IMR-90 (cell line): ENCODE measurements at regions not wholly inside any gene's neighbourhood (a gene's known extent, or its start where the extent isn't known, plus 50 kb on each side); places are given as distances from the start of the nearest gene placed in this dataset.

Experiments used
- ATAC-seq: fragments of 200-7000 bp; cut with Tn5 transposase; 2 replicates; pipeline ENCODE4 v1.9.1; 2020; ENCODE audit warnings: low read depth, mild to moderate bottlenecking, moderate library complexity
- BruUV-seq: library from RNA; stranded (reverse); fragments of 400-500 nt; replicated peaks from 2 replicates; lab custom pipeline; 2021; lab: Mats Ljungman, UMichigan
- CTCF ChIA-PET: fragments of 300-600 bp; formaldehyde crosslinking; extraction: SDS; loops from one replicate; lab custom pipeline; 2021; ENCODE audit warnings: antibody characterized with exemption; lab: Yijun Ruan, JAX
- POLR2A ChIA-PET: fragments of 300-600 bp; sonication (Branson Sonifier 250); formaldehyde crosslinking; loops from one replicate; lab custom pipeline; 2022; ENCODE audit warnings: antibody characterized with exemption; ENCODE audit not compliant: unreplicated experiment; lab: Charles Lee
- DNase-seq: peaks from one replicate; pipeline ENCODE4 v3.0.0; 2013
- H2AFZ ChIP-seq: replicated peaks from 2 replicates; pipeline ENCODE3; 2013; ENCODE audit warnings: low read length, mild to moderate bottlenecking; ENCODE audit not compliant: poor library complexity
- H2AK5ac ChIP-seq: 2 replicates; pipeline ENCODE4 v1.6.1; 2013; ENCODE audit warnings: low read depth, low read length, inconsistent platforms
- H2AK9ac ChIP-seq: replicated peaks from 2 replicates; pipeline ENCODE3; 2013; ENCODE audit warnings: mild to moderate bottlenecking, low read depth, low read length, moderate library complexity; ENCODE audit not compliant: poor library complexity
- H2BK120ac ChIP-seq: 2 replicates; pipeline ENCODE4 v1.6.1; 2013; ENCODE audit warnings: low read depth, low read length, inconsistent platforms
- H2BK15ac ChIP-seq: 3 replicates; pipeline ENCODE4 v1.6.1; 2013; ENCODE audit warnings: low read depth, low read length, inconsistent platforms
- H2BK20ac ChIP-seq: 2 replicates; pipeline ENCODE4 v1.6.1; 2013; ENCODE audit warnings: low read depth, mild to moderate bottlenecking, inconsistent platforms, low read length, moderate library complexity
- H2BK5ac ChIP-seq: 2 replicates; pipeline ENCODE4 v1.6.1; 2013; ENCODE audit warnings: mild to moderate bottlenecking, low read depth, low read length, inconsistent platforms; ENCODE audit not compliant: poor library complexity, severe bottlenecking
- H3K14ac ChIP-seq: replicated peaks from 2 replicates; pipeline ENCODE4 v1.6.1; 2013; ENCODE audit warnings: low read depth, low read length, inconsistent platforms
- H3K18ac ChIP-seq: 2 replicates; pipeline ENCODE4 v1.6.1; 2013; ENCODE audit warnings: low read depth, low read length, control low read depth
- H3K23ac ChIP-seq: 2 replicates; pipeline ENCODE4 v1.6.1; 2013; ENCODE audit warnings: low read depth, low read length, inconsistent platforms
- H3K27ac ChIP-seq: 2 replicates; pipeline ENCODE4 v1.5.1; 2013; ENCODE audit warnings: mild to moderate bottlenecking, control low read depth, low read length; ENCODE audit not compliant: insufficient read depth
- H3K27me3 ChIP-seq: 2 replicates; pipeline ENCODE4 v1.6.1; 2013; ENCODE audit warnings: low read length; ENCODE audit not compliant: control insufficient read depth, insufficient read depth
- H3K36me3 ChIP-seq: 2 replicates; pipeline ENCODE4 v1.6.1; 2013; ENCODE audit warnings: low read length, mixed read lengths; ENCODE audit not compliant: control insufficient read depth, insufficient read depth
- H3K4ac ChIP-seq: 2 replicates; pipeline ENCODE4 v1.6.1; 2013; ENCODE audit warnings: low read depth, low read length, inconsistent platforms
- H3K4me1 ChIP-seq: 2 replicates; pipeline ENCODE4 v1.6.1; 2013; ENCODE audit warnings: low read length, mixed read lengths; ENCODE audit not compliant: control insufficient read depth, insufficient read depth
- H3K4me2 ChIP-seq: 2 replicates; pipeline ENCODE4 v1.6.1; 2013; ENCODE audit warnings: low read depth, mild to moderate bottlenecking, control low read depth, low read length, moderate library complexity
- H3K4me3 ChIP-seq: 2 replicates; pipeline ENCODE4 v1.5.1; 2013; ENCODE audit warnings: low read depth, mild to moderate bottlenecking, control low read depth, low read length, moderate library complexity; ENCODE audit not compliant: insufficient read depth
- H3K56ac ChIP-seq: 2 replicates; pipeline ENCODE4 v1.6.1; 2013; ENCODE audit warnings: low read length, inconsistent platforms; ENCODE audit not compliant: insufficient read depth; ENCODE audit errors: extremely low read depth
- H3K79me1 ChIP-seq, 2 experiments: 2 replicates each; pipeline ENCODE4 v1.6.1; 2013; ENCODE audit warnings: low read length in 2 of 2, inconsistent platforms in 1 of 2, low read depth in 1 of 2
- H3K9ac ChIP-seq: 2 replicates; pipeline ENCODE4 v1.6.1; 2013; ENCODE audit warnings: low read depth, low read length, control low read depth
- H3K9me1 ChIP-seq: 2 replicates; pipeline ENCODE4 v1.6.1; 2013; ENCODE audit warnings: low read length, inconsistent platforms; ENCODE audit not compliant: insufficient read depth
- H3K9me3 ChIP-seq: 2 replicates; pipeline ENCODE4 v1.6.1; 2013; ENCODE audit warnings: low read length; ENCODE audit not compliant: control insufficient read depth, insufficient read depth
- H4K20me1 ChIP-seq: 2 replicates; pipeline ENCODE4 v1.6.1; 2013; ENCODE audit warnings: low read length, inconsistent platforms; ENCODE audit not compliant: insufficient read depth
- H4K5ac ChIP-seq: 2 replicates; pipeline ENCODE4 v1.6.1; 2013; ENCODE audit warnings: mild to moderate bottlenecking, low read depth, low read length, control low read depth
- H4K8ac ChIP-seq, 2 experiments: 2 replicates each; pipeline ENCODE4 v1.6.1; 2013; ENCODE audit warnings: low read depth in 2 of 2, low read length in 2 of 2, control low read depth in 1 of 2, inconsistent platforms in 1 of 2
- H4K91ac ChIP-seq: 2 replicates; pipeline ENCODE4 v1.6.1; 2013; ENCODE audit warnings: low read depth, low read length, inconsistent platforms; ENCODE audit not compliant: insufficient read depth
- BHLHE40 ChIP-seq: fragments of 150-350 bp; IDR thresholded peaks from 2 replicates; pipeline ENCODE4 v1.6.1; 2016; ENCODE audit warnings: mild to moderate bottlenecking, low read depth, low read length
- MAFK ChIP-seq: IDR thresholded peaks from 2 replicates; pipeline ENCODE4 v1.6.1; 2012; ENCODE audit warnings: low read depth, low read length, improper control_type of control experiment
- MAZ ChIP-seq: IDR thresholded peaks from 2 replicates; pipeline ENCODE4 v1.6.1; 2012; ENCODE audit warnings: low read depth, mild to moderate bottlenecking, low read length, improper control_type of control experiment, moderate library complexity, borderline replicate concordance
- NFE2L2 ChIP-seq: fragments of 150-350 bp; IDR thresholded peaks from 2 replicates; pipeline ENCODE4 v1.6.1; 2016; ENCODE audit warnings: low read depth, mild to moderate bottlenecking, low read length
- POLR2A ChIP-seq: IDR thresholded peaks from 2 replicates; pipeline ENCODE4 v1.6.1; 2012; ENCODE audit warnings: mild to moderate bottlenecking, low read depth, low read length
- RAD21 ChIP-seq: IDR thresholded peaks from 2 replicates; pipeline ENCODE4 v1.6.1; 2012; ENCODE audit warnings: low read length, improper control_type of control experiment
- RCOR1 ChIP-seq: IDR thresholded peaks from 2 replicates; pipeline ENCODE4 v1.6.1; 2012; ENCODE audit warnings: mild to moderate bottlenecking, low read length, improper control_type of control experiment; ENCODE audit not compliant: insufficient replicate concordance
- SMC3 ChIP-seq: fragments of 150-350 bp; IDR thresholded peaks from 2 replicates; pipeline ENCODE4 v1.6.1; 2016; ENCODE audit warnings: low read depth, mild to moderate bottlenecking, antibody characterized with exemption, low read length, moderate library complexity
- WGBS, 2 experiments: methylation state at CpG; one replicate each; pipeline versions ENCODE4 v1.1.5 to v1.1.7; 2013; ENCODE audit warnings: missing lambda C conversion rate in 2 of 2; ENCODE audit not compliant: insufficient read length in 1 of 2; ENCODE audit errors: extremely low coverage in 2 of 2; 5-methylcytosine and 5-hydroxymethylcytosine counted together
- dilution Hi-C: fragments of 300-500 bp; cut with HindIII; formaldehyde crosslinking; loops from one replicate; pipeline ENCODE4 v1.14.3; 2018; ENCODE audit warnings: low sequenced_read_pairs; ENCODE audit not compliant: unreplicated experiment
- in situ Hi-C: fragments of 300-500 bp; cut with MboI; formaldehyde crosslinking; loops from 3 replicates; pipeline ENCODE4 v1.14.3; 2019; ENCODE audit warnings: low sequenced_read_pairs, inconsistent platforms, mixed read lengths
- intact Hi-C: fragments of 100-400 bp; cut with micrococcal nuclease; formaldehyde crosslinking; loops from 2 replicates; pipeline ENCODE4 v1.10.0; 2022
- TF ChIP-seq, protein P1 (sequence below): fragments of 150-350 bp; IDR thresholded peaks from 2 replicates; pipeline ENCODE4 v1.6.1; 2017; ENCODE audit warnings: mild to moderate bottlenecking, antibody characterized with exemption, low read length, low read depth
- TF ChIP-seq, protein P2 (sequence below): conservative IDR thresholded peaks from 2 replicates; pipeline ENCODE4 v1.5.1; 2012; ENCODE audit warnings: mild to moderate bottlenecking, low read depth, low read length, improper control_type of control experiment

DNA sequence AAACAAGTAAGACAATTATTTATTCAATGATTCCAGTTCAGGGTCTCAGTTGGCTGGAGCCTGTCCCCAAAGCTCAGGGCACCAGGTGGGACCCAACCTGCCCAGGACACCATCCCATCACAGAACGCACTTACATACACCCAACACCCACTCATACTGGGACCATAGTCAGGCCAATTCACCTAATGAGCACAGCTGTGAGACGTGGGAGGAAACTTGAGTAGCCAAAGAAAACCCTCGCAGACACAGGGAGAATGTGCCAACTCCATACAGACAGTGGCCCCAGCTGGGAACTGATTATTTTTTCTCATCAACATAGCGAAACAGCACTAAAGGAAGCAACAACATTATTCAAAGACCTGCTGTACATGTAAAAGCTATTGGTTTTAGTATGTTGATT lies 58.6 kb upstream of the DOK5 start:
- Histone ChIP-seq H3K9ac (no peak overlapping the region), H3K4ac (no peak overlapping the region), H3K36me3 (no peaks in the 10 kb centered on the region), H3K27me3 (no peaks in the 10 kb centered on the region), H4K91ac (no peak overlapping the region), H3K4me3 (no peak overlapping the region), H3K79me1 (no peaks in the 10 kb centered on the region), H3K4me1 (no peaks in the 10 kb centered on the region), H3K9me1 (no peaks in the 10 kb centered on the region), H4K20me1 (no peaks in the 10 kb centered on the region), H2AK5ac (no peak overlapping the region), H3K4me2 (no peak overlapping the region), H2BK5ac (no peak overlapping the region), H3K18ac (no peak overlapping the region), H2AFZ (no peak overlapping the region), H2BK15ac (no peak overlapping the region), H3K14ac (no peak overlapping the region), H4K8ac (no peak overlapping the region), H3K56ac (no peak overlapping the region), H3K23ac (no peak overlapping the region), H3K27ac (no peak overlapping the region), H3K9me3 (no peaks in the 10 kb centered on the region), H4K5ac (no peak overlapping the region), H2BK20ac (no peak overlapping the region), H2AK9ac (no peak overlapping the region), H2BK120ac (no peak overlapping the region)
- ChIA-PET POLR2A (no interaction called here), CTCF (interaction anchor here (0.5 kb wide), 1 partner anchor 279 kb away, joined by 4 read pairs; no protein-coding TSS in a partner anchor)
- in situ Hi-C loops, result no loop called here
- dilution Hi-C loops, result no loop called here
- TF ChIP-seq, protein P1, sequence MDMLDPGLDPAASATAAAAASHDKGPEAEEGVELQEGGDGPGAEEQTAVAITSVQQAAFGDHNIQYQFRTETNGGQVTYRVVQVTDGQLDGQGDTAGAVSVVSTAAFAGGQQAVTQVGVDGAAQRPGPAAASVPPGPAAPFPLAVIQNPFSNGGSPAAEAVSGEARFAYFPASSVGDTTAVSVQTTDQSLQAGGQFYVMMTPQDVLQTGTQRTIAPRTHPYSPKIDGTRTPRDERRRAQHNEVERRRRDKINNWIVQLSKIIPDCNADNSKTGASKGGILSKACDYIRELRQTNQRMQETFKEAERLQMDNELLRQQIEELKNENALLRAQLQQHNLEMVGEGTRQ, result no peak
- no peak for TF ChIP-seq BHLHE40
- no peak for TF ChIP-seq MAFK
- no peak for TF ChIP-seq POLR2A
- TF ChIP-seq RAD21, result no peak
- no peak for TF ChIP-seq NFE2L2
- TF ChIP-seq RCOR1, result no peak
- no peak for TF ChIP-seq SMC3
- TF ChIP-seq, protein P2, sequence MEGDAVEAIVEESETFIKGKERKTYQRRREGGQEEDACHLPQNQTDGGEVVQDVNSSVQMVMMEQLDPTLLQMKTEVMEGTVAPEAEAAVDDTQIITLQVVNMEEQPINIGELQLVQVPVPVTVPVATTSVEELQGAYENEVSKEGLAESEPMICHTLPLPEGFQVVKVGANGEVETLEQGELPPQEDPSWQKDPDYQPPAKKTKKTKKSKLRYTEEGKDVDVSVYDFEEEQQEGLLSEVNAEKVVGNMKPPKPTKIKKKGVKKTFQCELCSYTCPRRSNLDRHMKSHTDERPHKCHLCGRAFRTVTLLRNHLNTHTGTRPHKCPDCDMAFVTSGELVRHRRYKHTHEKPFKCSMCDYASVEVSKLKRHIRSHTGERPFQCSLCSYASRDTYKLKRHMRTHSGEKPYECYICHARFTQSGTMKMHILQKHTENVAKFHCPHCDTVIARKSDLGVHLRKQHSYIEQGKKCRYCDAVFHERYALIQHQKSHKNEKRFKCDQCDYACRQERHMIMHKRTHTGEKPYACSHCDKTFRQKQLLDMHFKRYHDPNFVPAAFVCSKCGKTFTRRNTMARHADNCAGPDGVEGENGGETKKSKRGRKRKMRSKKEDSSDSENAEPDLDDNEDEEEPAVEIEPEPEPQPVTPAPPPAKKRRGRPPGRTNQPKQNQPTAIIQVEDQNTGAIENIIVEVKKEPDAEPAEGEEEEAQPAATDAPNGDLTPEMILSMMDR, result no peak
- no peak for TF ChIP-seq MAZ
- ATAC-seq, result no peak
- no TSS peak for BruUV-seq
- WGBS, 2 experiments, result no CpG with 5 or more reads among the region's 4 CpGs
- intact Hi-C loops, result no loop called here
- no peak for DNase-seq
